ENCODE measurements at regions not wholly inside any gene's neighbourhood (a gene's known extent, or its start where the extent isn't known, plus 50 kb on each side); places are given as distances from the start of the nearest gene placed in this dataset.

DNA sequence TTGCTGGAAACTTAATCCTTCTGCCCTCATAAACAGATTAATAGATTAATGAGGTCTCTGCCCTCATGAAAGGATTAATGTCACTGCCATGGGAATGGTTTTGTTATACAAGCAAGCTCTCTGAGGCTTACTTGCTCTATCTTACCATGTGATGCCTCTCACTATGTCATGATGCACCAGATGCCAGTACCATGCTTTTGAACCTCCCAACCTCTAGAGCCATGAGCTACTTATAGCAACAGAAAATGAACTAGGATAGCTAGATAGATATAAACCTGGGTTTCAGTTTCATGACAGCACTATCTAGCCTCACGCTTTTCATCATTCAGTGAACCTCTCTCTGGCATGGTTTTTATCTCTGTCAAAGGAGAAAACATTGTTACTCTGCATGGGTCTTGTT, 371.6 kb upstream of the LRP1B start:
- no peak for TF ChIP-seq EZH2 (IDR thresholded peaks at IDR 0.05; ENCODE audit: low read length, missing control alignments)
- TF ChIP-seq, protein P1, sequence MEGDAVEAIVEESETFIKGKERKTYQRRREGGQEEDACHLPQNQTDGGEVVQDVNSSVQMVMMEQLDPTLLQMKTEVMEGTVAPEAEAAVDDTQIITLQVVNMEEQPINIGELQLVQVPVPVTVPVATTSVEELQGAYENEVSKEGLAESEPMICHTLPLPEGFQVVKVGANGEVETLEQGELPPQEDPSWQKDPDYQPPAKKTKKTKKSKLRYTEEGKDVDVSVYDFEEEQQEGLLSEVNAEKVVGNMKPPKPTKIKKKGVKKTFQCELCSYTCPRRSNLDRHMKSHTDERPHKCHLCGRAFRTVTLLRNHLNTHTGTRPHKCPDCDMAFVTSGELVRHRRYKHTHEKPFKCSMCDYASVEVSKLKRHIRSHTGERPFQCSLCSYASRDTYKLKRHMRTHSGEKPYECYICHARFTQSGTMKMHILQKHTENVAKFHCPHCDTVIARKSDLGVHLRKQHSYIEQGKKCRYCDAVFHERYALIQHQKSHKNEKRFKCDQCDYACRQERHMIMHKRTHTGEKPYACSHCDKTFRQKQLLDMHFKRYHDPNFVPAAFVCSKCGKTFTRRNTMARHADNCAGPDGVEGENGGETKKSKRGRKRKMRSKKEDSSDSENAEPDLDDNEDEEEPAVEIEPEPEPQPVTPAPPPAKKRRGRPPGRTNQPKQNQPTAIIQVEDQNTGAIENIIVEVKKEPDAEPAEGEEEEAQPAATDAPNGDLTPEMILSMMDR (conservative IDR thresholded peaks at IDR 0.05 in 1 of 2, IDR thresholded peaks at IDR 0.05 in 1 of 2; ENCODE audit: low read depth in 1 of 2, low read length in 2 of 2): no peak
